GM21529 (cell line): ENCODE measurements at regions not wholly inside any gene's neighbourhood (a gene's known extent, or its start where the extent isn't known, plus 50 kb on each side); places are given as distances from the start of the nearest gene placed in this dataset.
A peak's percentile ranks its signal among the peaks of the same experiment; 100 is the strongest.

Experiments used
- ATAC-seq: cut with Tn5 transposase; IDR thresholded peaks from one replicate; pipeline ENCODE4 v1.9.1; 2021; ENCODE audit not compliant: unreplicated experiment

GRCh38 chrX:78496483-78496882 lies 162.6 kb downstream of the RTL3 start:
- no peak for ATAC-seq

GRCh38 chrX:78493180-78493579 lies 165.8 kb upstream of the CYSLTR1 start:
- ATAC-seq = peak; percentile 75

GRCh38 chrX:78476701-78477100 lies 149.3 kb upstream of the CYSLTR1 start:
- ATAC-seq = no peak

GRCh38 chrX:78456909-78457308 lies 129.5 kb upstream of the CYSLTR1 start:
- ATAC-seq = no peak

GRCh38 chrX:78455901-78456300 lies 128.5 kb upstream of the CYSLTR1 start:
- no peak for ATAC-seq

GRCh38 chrX:78452356-78452755 lies 124.9 kb upstream of the CYSLTR1 start:
- no peak for ATAC-seq

GRCh38 chrX:78437621-78438020 lies 110.2 kb upstream of the CYSLTR1 start:
- ATAC-seq = no peak

- ATAC-seq = no peak
Observed at GRCh38 chrX:78429172-78429571, 101.8 kb upstream of the CYSLTR1 start.

GRCh38 chrX:78388663-78389062 lies 61.3 kb upstream of the CYSLTR1 start:
- ATAC-seq = no peak

- ATAC-seq = no peak
Observed at GRCh38 chrX:78387364-78387763, 60.0 kb upstream of the CYSLTR1 start.

- no peak for ATAC-seq
Observed at GRCh38 chrX:78384486-78384885, 57.1 kb upstream of the CYSLTR1 start.

- no peak for ATAC-seq
Observed at GRCh38 chrX:78383594-78383993, 56.2 kb upstream of the CYSLTR1 start.

- no peak for ATAC-seq
Observed at GRCh38 chrX:78378476-78379115, 51.2 kb upstream of the CYSLTR1 start.
